NT2/D1 (cell line): ENCODE measurements at regions not wholly inside any gene's neighbourhood (a gene's known extent, or its start where the extent isn't known, plus 50 kb on each side); places are given as distances from the start of the nearest gene placed in this dataset.

Experiments used
- SUZ12 ChIP-seq: IDR thresholded peaks from 2 replicates; pipeline ENCODE4 v1.6.1; 2011; ENCODE audit not compliant: insufficient read length, insufficient read depth; ENCODE audit errors: extremely low read depth
- YY1 ChIP-seq: IDR thresholded peaks from 2 replicates; pipeline ENCODE4 v1.6.1; 2011; ENCODE audit not compliant: insufficient read length, insufficient read depth

DNA sequence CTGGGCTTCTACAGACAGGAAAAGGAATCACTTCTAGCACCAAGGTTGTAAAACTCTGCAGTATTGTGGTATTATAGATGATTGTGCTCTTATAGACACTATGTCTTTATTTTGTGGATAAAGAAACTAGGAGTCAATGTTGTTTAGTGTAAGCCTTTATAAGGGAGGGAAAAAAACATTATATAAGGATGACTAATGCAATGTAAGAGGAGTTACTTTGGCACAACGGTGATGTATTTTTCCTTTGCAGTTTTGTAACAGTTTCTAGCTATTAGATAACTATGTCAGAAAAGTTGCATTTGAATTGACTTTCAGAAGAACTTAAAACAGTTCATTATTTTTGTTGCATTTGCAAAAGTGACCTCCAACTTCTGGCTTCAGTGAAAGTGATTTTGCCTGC is 545.4 kb downstream of the CCDC85A start:
- TF ChIP-seq YY1 (no peak), SUZ12 (no peak)
